Kidney epithelial cell (primary cell): ENCODE measurements at regions not wholly inside any gene's neighbourhood (a gene's known extent, or its start where the extent isn't known, plus 50 kb on each side); places are given as distances from the start of the nearest gene placed in this dataset.

Experiments used
- DNase-seq: peaks from one replicate; pipeline ENCODE4 v3.0.0-alpha.2; 2010; ENCODE audit warnings: low read depth
- H3K27me3 ChIP-seq: 2 replicates; pipeline ENCODE4 v1.6.0; 2011; ENCODE audit warnings: low read length; ENCODE audit not compliant: control insufficient read depth, insufficient read depth
- H3K36me3 ChIP-seq: 2 replicates; pipeline ENCODE4 v1.5.1; 2011; ENCODE audit warnings: low read length; ENCODE audit not compliant: control insufficient read depth, insufficient read depth
- H3K4me3 ChIP-seq: 2 replicates; pipeline ENCODE4 v1.5.1; 2011; ENCODE audit warnings: low read depth, mild to moderate bottlenecking, control low read depth, low read length
- TF ChIP-seq, protein P1 (sequence below): IDR thresholded peaks from 2 replicates; pipeline ENCODE4 v1.5.1; 2011; ENCODE audit warnings: mild to moderate bottlenecking, moderate library complexity, low read length, control low read depth, inconsistent platforms; ENCODE audit not compliant: insufficient read depth, poor library complexity, severe bottlenecking

DNA sequence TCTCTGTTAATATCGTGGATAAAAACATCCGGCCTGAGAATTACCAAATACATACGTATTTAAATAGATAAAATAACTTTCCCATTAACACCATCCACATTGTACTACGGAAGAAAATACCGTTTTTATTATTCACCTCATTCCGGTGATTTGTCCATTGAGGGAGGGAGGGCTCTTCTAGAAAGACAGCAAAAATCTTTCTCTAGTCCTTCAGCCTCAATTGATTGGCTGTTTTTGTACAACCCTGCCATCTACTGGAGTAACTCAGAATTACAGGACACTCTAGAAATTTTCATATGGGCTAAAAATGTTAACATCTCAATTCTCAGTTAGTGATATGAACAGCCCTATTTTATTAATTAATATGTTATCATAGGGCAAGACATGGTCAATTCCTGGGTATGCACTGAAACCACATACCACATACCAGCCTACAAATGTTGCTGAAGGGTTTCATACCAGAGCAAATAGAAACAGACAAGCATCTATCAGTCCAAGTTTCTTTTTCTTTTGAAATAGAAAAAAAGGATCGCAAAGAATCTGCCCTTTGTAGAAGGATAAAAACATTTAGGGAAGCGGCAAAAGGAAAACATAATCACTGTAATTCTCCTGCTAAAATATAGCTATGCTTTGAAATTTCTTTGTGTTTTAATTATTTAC, 55.8 kb upstream of the CDCA7L start:
- Histone ChIP-seq H3K27me3 (no peaks in the 10 kb centered on the region), H3K36me3 (no peaks in the 10 kb centered on the region), H3K4me3 (no peak overlapping the region)
- TF ChIP-seq, protein P1, sequence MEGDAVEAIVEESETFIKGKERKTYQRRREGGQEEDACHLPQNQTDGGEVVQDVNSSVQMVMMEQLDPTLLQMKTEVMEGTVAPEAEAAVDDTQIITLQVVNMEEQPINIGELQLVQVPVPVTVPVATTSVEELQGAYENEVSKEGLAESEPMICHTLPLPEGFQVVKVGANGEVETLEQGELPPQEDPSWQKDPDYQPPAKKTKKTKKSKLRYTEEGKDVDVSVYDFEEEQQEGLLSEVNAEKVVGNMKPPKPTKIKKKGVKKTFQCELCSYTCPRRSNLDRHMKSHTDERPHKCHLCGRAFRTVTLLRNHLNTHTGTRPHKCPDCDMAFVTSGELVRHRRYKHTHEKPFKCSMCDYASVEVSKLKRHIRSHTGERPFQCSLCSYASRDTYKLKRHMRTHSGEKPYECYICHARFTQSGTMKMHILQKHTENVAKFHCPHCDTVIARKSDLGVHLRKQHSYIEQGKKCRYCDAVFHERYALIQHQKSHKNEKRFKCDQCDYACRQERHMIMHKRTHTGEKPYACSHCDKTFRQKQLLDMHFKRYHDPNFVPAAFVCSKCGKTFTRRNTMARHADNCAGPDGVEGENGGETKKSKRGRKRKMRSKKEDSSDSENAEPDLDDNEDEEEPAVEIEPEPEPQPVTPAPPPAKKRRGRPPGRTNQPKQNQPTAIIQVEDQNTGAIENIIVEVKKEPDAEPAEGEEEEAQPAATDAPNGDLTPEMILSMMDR = peak; percentile 64
- DNase-seq = peak; percentile 32

DNA sequence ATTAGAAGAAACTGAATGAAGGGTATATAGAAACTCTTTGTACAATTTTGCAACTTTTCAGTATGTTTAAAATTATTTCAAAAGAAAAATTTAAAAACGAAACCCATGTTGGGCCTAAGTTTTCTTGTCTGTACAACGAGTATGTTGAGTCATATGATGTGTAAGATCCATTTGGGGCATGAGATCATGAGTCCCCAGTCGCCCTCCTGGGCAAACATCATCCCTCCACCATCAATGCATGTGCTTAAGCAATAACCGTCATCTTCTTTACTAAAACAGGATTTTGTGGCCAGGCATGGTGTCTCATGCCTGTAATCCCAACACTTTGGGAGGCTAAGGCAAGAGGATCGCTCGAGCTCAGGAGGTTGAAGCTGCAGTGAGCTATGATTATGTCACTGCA, 54.2 kb upstream of the CDCA7L start:
- Histone ChIP-seq H3K4me3 (no peak overlapping the region), H3K27me3 (no peaks in the 10 kb centered on the region), H3K36me3 (no peaks in the 10 kb centered on the region)
- TF ChIP-seq, protein P1 = no peak
- DNase-seq = no peak

GRCh38 chr7:21996641-21997040, 50.9 kb upstream of the CDCA7L start:
- DNase-seq = no peak
- Histone ChIP-seq H3K36me3 (no peaks in the 10 kb centered on the region), H3K4me3 (no peak overlapping the region), H3K27me3 (no peaks in the 10 kb centered on the region)
- TF ChIP-seq, protein P1 = no peak
